Loucy (cell line): ENCODE measurements at regions not wholly inside any gene's neighbourhood (a gene's known extent, or its start where the extent isn't known, plus 50 kb on each side); places are given as distances from the start of the nearest gene placed in this dataset.
"Not testable (repeated sequence)": the region's sequence is repeated elsewhere in the genome, so short reads cannot be mapped to it uniquely, and the experiment has no call there.

Experiments used
- EZH2phosphoT487 ChIP-seq: fragments of 200-600 bp; IDR thresholded peaks from 2 replicates; pipeline ENCODE4 v1.6.1; 2018; ENCODE audit warnings: antibody characterized with exemption, mild to moderate bottlenecking, moderate library complexity, borderline replicate concordance
- TF ChIP-seq, protein P1 (sequence below): fragments of 200-600 bp; sonication (generic); conservative IDR thresholded peaks from 2 replicates; pipeline ENCODE4 v1.5.1; 2014; ENCODE audit warnings: mild to moderate bottlenecking, antibody characterized with exemption, low read length

DNA sequence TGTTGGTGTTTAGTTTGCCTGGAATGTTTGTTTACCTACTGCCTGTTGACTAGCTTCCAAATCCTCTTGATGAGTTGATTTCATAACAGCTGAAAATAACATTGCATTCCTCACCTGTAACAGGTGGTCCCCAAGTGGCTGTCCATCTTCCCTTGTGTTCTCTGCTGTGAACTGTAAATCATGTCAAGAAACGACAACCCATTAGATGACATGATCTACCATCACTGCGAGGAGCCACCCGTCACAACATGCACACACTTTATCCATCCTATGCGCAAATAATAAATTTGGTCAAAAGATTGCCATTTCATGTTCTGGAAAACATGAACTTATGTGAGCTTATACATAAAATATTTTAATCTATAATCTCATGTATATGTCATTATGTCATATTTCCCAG is 199.1 kb upstream of the POMZP3 start:
- TF ChIP-seq, protein P1, sequence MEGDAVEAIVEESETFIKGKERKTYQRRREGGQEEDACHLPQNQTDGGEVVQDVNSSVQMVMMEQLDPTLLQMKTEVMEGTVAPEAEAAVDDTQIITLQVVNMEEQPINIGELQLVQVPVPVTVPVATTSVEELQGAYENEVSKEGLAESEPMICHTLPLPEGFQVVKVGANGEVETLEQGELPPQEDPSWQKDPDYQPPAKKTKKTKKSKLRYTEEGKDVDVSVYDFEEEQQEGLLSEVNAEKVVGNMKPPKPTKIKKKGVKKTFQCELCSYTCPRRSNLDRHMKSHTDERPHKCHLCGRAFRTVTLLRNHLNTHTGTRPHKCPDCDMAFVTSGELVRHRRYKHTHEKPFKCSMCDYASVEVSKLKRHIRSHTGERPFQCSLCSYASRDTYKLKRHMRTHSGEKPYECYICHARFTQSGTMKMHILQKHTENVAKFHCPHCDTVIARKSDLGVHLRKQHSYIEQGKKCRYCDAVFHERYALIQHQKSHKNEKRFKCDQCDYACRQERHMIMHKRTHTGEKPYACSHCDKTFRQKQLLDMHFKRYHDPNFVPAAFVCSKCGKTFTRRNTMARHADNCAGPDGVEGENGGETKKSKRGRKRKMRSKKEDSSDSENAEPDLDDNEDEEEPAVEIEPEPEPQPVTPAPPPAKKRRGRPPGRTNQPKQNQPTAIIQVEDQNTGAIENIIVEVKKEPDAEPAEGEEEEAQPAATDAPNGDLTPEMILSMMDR = not testable (repeated sequence)
- not testable (repeated sequence) for TF ChIP-seq EZH2phosphoT487
